ENCODE measurements at regions not wholly inside any gene's neighbourhood (a gene's known extent, or its start where the extent isn't known, plus 50 kb on each side); places are given as distances from the start of the nearest gene placed in this dataset.

GRCh38 chr12:107352347-107353081 is 259.2 kb upstream of the CRY1 start:
- DNase-seq: no peak

- no peak for DNase-seq
Measured at GRCh38 chr12:107353312-107353711, 260.0 kb upstream of the CRY1 start.

GRCh38 chr12:107355004-107355565 is 261.7 kb upstream of the CRY1 start:
- no peak for DNase-seq

GRCh38 chr12:107355612-107356011 is 262.3 kb upstream of the CRY1 start:
- DNase-seq: no peak

- DNase-seq: peak; percentile 76
Measured at GRCh38 chr12:107356266-107356936, 263.1 kb upstream of the CRY1 start.

- DNase-seq: no peak
Measured at GRCh38 chr12:107356937-107357295, 263.6 kb upstream of the CRY1 start.

- DNase-seq: peak; percentile 82
Measured at GRCh38 chr12:107359382-107359781, 266.0 kb upstream of the CRY1 start.

GRCh38 chr12:107360033-107360432 is 266.7 kb upstream of the CRY1 start:
- DNase-seq: no peak

GRCh38 chr12:107360482-107360881 is 267.1 kb upstream of the CRY1 start:
- no peak for DNase-seq

GRCh38 chr12:107361970-107362369 is 268.6 kb upstream of the CRY1 start:
- no peak for DNase-seq

- DNase-seq: no peak
Measured at GRCh38 chr12:107362960-107363359, 269.6 kb upstream of the CRY1 start.

- DNase-seq: no peak
Measured at GRCh38 chr12:107364875-107365518, 271.6 kb upstream of the CRY1 start.

- no peak for DNase-seq
Measured at GRCh38 chr12:107365703-107366102, 272.4 kb upstream of the CRY1 start.

- DNase-seq: no peak
Measured at GRCh38 chr12:107366322-107366721, 273.0 kb upstream of the CRY1 start.

GRCh38 chr12:107368586-107368985 is 275.2 kb upstream of the CRY1 start:
- no peak for DNase-seq

GRCh38 chr12:107369006-107369405 is 275.7 kb upstream of the CRY1 start:
- DNase-seq: no peak

GRCh38 chr12:107369679-107370078 is 276.3 kb upstream of the CRY1 start:
- DNase-seq: no peak

- DNase-seq: no peak
Measured at GRCh38 chr12:107372229-107372658, 278.9 kb upstream of the CRY1 start.

- DNase-seq: no peak
Measured at GRCh38 chr12:107373238-107373809, 280.0 kb upstream of the CRY1 start.

- DNase-seq: no peak
Measured at GRCh38 chr12:107374161-107374840, 281.0 kb upstream of the CRY1 start.

- DNase-seq: no peak
Measured at GRCh38 chr12:107375231-107375630, 281.9 kb upstream of the CRY1 start.

- peak; percentile 9 for DNase-seq
Measured at GRCh38 chr12:107377596-107378385, 284.4 kb upstream of the CRY1 start.

Data from EL (cell line).